NCI-H2081 (cell line): ENCODE measurements at regions not wholly inside any gene's neighbourhood (a gene's known extent, or its start where the extent isn't known, plus 50 kb on each side); places are given as distances from the start of the nearest gene placed in this dataset.

Source experiments
- DNase-seq, 2 experiments: peaks; one replicate each; lab custom pipeline; 2025; lab: John Stamatoyannopoulos, UW

GRCh38 chr16:48487287-48487686 is 102.1 kb upstream of the SIAH1 start:
- no peak for DNase-seq

GRCh38 chr16:48481772-48482171 is 96.6 kb upstream of the SIAH1 start:
- DNase-seq, result no peak

- DNase-seq, result no peak
These were observed 96.0 kb upstream of the SIAH1 start for GRCh38 chr16:48481211-48481610.

- DNase-seq, result no peak
These were observed 94.7 kb upstream of the SIAH1 start for GRCh38 chr16:48479955-48480354.

- DNase-seq, result no peak
These were observed 94.1 kb upstream of the SIAH1 start for GRCh38 chr16:48479329-48479728.

- DNase-seq, result no peak
These were observed 93.2 kb upstream of the SIAH1 start for GRCh38 chr16:48478393-48478792.

- DNase-seq, result no peak
These were observed 86.2 kb upstream of the SIAH1 start for GRCh38 chr16:48471435-48471834.

GRCh38 chr16:48462106-48462740 is 77.0 kb upstream of the SIAH1 start:
- DNase-seq, result no peak

GRCh38 chr16:48459167-48459566 is 74.0 kb upstream of the SIAH1 start:
- no peak for DNase-seq

GRCh38 chr16:48454051-48454450 is 68.8 kb upstream of the SIAH1 start:
- no peak for DNase-seq

GRCh38 chr16:48452991-48453760 is 68.0 kb upstream of the SIAH1 start:
- DNase-seq, result no peak

GRCh38 chr16:48451323-48451722 is 66.1 kb upstream of the SIAH1 start:
- DNase-seq, result no peak

- DNase-seq, result no peak
These were observed 65.2 kb upstream of the SIAH1 start for GRCh38 chr16:48450367-48450766.

- no peak for DNase-seq
These were observed 63.7 kb upstream of the SIAH1 start for GRCh38 chr16:48448841-48449481.

GRCh38 chr16:48447940-48448536 is 62.8 kb upstream of the SIAH1 start:
- DNase-seq, result no peak

- DNase-seq, result no peak
These were observed 62.2 kb upstream of the SIAH1 start for GRCh38 chr16:48447428-48447827.

- no peak for DNase-seq
These were observed 61.3 kb upstream of the SIAH1 start for GRCh38 chr16:48446534-48446920.

- DNase-seq, result no peak
These were observed 60.7 kb upstream of the SIAH1 start for GRCh38 chr16:48445782-48446533.

- no peak for DNase-seq
These were observed 59.4 kb upstream of the SIAH1 start for GRCh38 chr16:48444574-48444973.

GRCh38 chr16:48442379-48442778 is 57.2 kb upstream of the SIAH1 start:
- no peak for DNase-seq

- peak in 1 of 2 experiments; percentile 2 for DNase-seq
These were observed 56.7 kb upstream of the SIAH1 start for GRCh38 chr16:48441863-48442279.

GRCh38 chr16:48441106-48441505 is 55.9 kb upstream of the SIAH1 start:
- no peak for DNase-seq
